H1 (cell line): ENCODE measurements at regions not wholly inside any gene's neighbourhood (a gene's known extent, or its start where the extent isn't known, plus 50 kb on each side); places are given as distances from the start of the nearest gene placed in this dataset.

ENCODE experiments used
- CEBPB ChIP-seq: IDR thresholded peaks from 2 replicates; pipeline ENCODE4 v1.6.1; 2012; ENCODE audit warnings: low read depth, low read length
- FOSL1 ChIP-seq: IDR thresholded peaks from 2 replicates; pipeline ENCODE4 v1.6.1; 2011; ENCODE audit warnings: mild to moderate bottlenecking, low read depth, low read length, moderate library complexity; ENCODE audit not compliant: insufficient read depth
- HDAC2 ChIP-seq, 2 experiments: fragments of 300-600 bp in 1 of 2; sonication (generic) in 1 of 2; IDR thresholded peaks; 2 replicates each; pipeline ENCODE4 v1.6.1; 2011 to 2012; ENCODE audit warnings: low read depth in 2 of 2, low read length in 2 of 2, mild to moderate bottlenecking in 2 of 2, moderate library complexity in 2 of 2, borderline replicate concordance in 1 of 2, inconsistent platforms in 1 of 2
- PHF8 ChIP-seq: fragments of 200-600 bp; sonication (generic); conservative IDR thresholded peaks from 2 replicates; pipeline ENCODE4 v1.7.1; 2012; ENCODE audit warnings: low read depth, mild to moderate bottlenecking, inconsistent platforms, low read length, moderate library complexity
- POLR2A ChIP-seq, 2 experiments: IDR thresholded peaks; 1 replicate in 1 of 2; 2 replicates in 1 of 2; pipeline ENCODE4 v1.6.1; 2011; ENCODE audit warnings: low read depth in 2 of 2, low read length in 2 of 2, mild to moderate bottlenecking in 2 of 2; ENCODE audit errors: control extremely low read depth in 1 of 2
- SP4 ChIP-seq: IDR thresholded peaks from 2 replicates; pipeline ENCODE4 v1.6.1; 2012; ENCODE audit warnings: low read length, inconsistent platforms
- SRF ChIP-seq: IDR thresholded peaks from 2 replicates; pipeline ENCODE4 v1.6.1; 2011; ENCODE audit warnings: mild to moderate bottlenecking, low read depth, low read length, moderate library complexity
- TF ChIP-seq, protein P1 (sequence below): fragments of 300-600 bp; sonication (generic); IDR thresholded peaks from 2 replicates; pipeline ENCODE4 v1.7.1; 2012; ENCODE audit warnings: low read length, moderate library complexity, mild to moderate bottlenecking, inconsistent platforms; ENCODE audit not compliant: insufficient replicate concordance
- TF ChIP-seq, protein P2 (sequence below): IDR thresholded peaks from 2 replicates; pipeline ENCODE4 v1.6.1; 2012; ENCODE audit warnings: low read length, inconsistent platforms
- TF ChIP-seq, protein P3 (sequence below): IDR thresholded peaks from 2 replicates; pipeline ENCODE4 v1.6.1; 2012; ENCODE audit warnings: inconsistent platforms

GRCh38 chr5:87608385-87608784 lies 195.7 kb upstream of the CCNH start (continued):
- TF ChIP-seq, protein P1, sequence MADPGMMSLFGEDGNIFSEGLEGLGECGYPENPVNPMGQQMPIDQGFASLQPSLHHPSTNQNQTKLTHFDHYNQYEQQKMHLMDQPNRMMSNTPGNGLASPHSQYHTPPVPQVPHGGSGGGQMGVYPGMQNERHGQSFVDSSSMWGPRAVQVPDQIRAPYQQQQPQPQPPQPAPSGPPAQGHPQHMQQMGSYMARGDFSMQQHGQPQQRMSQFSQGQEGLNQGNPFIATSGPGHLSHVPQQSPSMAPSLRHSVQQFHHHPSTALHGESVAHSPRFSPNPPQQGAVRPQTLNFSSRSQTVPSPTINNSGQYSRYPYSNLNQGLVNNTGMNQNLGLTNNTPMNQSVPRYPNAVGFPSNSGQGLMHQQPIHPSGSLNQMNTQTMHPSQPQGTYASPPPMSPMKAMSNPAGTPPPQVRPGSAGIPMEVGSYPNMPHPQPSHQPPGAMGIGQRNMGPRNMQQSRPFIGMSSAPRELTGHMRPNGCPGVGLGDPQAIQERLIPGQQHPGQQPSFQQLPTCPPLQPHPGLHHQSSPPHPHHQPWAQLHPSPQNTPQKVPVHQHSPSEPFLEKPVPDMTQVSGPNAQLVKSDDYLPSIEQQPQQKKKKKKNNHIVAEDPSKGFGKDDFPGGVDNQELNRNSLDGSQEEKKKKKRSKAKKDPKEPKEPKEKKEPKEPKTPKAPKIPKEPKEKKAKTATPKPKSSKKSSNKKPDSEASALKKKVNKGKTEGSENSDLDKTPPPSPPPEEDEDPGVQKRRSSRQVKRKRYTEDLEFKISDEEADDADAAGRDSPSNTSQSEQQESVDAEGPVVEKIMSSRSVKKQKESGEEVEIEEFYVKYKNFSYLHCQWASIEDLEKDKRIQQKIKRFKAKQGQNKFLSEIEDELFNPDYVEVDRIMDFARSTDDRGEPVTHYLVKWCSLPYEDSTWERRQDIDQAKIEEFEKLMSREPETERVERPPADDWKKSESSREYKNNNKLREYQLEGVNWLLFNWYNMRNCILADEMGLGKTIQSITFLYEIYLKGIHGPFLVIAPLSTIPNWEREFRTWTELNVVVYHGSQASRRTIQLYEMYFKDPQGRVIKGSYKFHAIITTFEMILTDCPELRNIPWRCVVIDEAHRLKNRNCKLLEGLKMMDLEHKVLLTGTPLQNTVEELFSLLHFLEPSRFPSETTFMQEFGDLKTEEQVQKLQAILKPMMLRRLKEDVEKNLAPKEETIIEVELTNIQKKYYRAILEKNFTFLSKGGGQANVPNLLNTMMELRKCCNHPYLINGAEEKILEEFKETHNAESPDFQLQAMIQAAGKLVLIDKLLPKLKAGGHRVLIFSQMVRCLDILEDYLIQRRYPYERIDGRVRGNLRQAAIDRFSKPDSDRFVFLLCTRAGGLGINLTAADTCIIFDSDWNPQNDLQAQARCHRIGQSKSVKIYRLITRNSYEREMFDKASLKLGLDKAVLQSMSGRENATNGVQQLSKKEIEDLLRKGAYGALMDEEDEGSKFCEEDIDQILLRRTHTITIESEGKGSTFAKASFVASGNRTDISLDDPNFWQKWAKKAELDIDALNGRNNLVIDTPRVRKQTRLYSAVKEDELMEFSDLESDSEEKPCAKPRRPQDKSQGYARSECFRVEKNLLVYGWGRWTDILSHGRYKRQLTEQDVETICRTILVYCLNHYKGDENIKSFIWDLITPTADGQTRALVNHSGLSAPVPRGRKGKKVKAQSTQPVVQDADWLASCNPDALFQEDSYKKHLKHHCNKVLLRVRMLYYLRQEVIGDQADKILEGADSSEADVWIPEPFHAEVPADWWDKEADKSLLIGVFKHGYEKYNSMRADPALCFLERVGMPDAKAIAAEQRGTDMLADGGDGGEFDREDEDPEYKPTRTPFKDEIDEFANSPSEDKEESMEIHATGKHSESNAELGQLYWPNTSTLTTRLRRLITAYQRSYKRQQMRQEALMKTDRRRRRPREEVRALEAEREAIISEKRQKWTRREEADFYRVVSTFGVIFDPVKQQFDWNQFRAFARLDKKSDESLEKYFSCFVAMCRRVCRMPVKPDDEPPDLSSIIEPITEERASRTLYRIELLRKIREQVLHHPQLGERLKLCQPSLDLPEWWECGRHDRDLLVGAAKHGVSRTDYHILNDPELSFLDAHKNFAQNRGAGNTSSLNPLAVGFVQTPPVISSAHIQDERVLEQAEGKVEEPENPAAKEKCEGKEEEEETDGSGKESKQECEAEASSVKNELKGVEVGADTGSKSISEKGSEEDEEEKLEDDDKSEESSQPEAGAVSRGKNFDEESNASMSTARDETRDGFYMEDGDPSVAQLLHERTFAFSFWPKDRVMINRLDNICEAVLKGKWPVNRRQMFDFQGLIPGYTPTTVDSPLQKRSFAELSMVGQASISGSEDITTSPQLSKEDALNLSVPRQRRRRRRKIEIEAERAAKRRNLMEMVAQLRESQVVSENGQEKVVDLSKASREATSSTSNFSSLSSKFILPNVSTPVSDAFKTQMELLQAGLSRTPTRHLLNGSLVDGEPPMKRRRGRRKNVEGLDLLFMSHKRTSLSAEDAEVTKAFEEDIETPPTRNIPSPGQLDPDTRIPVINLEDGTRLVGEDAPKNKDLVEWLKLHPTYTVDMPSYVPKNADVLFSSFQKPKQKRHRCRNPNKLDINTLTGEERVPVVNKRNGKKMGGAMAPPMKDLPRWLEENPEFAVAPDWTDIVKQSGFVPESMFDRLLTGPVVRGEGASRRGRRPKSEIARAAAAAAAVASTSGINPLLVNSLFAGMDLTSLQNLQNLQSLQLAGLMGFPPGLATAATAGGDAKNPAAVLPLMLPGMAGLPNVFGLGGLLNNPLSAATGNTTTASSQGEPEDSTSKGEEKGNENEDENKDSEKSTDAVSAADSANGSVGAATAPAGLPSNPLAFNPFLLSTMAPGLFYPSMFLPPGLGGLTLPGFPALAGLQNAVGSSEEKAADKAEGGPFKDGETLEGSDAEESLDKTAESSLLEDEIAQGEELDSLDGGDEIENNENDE, result no peak
- TF ChIP-seq POLR2A (IDR thresholded peaks at IDR 0.05; ENCODE audit: control extremely low read depth in 1 of 2, low read depth in 2 of 2, low read length in 2 of 2), result no peak
- TF ChIP-seq, protein P2, sequence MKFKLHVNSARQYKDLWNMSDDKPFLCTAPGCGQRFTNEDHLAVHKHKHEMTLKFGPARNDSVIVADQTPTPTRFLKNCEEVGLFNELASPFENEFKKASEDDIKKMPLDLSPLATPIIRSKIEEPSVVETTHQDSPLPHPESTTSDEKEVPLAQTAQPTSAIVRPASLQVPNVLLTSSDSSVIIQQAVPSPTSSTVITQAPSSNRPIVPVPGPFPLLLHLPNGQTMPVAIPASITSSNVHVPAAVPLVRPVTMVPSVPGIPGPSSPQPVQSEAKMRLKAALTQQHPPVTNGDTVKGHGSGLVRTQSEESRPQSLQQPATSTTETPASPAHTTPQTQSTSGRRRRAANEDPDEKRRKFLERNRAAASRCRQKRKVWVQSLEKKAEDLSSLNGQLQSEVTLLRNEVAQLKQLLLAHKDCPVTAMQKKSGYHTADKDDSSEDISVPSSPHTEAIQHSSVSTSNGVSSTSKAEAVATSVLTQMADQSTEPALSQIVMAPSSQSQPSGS, result no peak
- TF ChIP-seq, protein P3, sequence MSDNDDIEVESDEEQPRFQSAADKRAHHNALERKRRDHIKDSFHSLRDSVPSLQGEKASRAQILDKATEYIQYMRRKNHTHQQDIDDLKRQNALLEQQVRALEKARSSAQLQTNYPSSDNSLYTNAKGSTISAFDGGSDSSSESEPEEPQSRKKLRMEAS, result no peak
- TF ChIP-seq HDAC2 (IDR thresholded peaks at IDR 0.05; ENCODE audit: borderline replicate concordance in 1 of 2, low read depth in 2 of 2, low read length in 2 of 2), result no peak
- no peak for TF ChIP-seq CEBPB
- no peak for TF ChIP-seq SRF
- TF ChIP-seq FOSL1, result no peak
- TF ChIP-seq PHF8, result no peak
- TF ChIP-seq SP4, result no peak
